ENCODE measurements at regions not wholly inside any gene's neighbourhood (a gene's known extent, or its start where the extent isn't known, plus 50 kb on each side); places are given as distances from the start of the nearest gene placed in this dataset.

DNA sequence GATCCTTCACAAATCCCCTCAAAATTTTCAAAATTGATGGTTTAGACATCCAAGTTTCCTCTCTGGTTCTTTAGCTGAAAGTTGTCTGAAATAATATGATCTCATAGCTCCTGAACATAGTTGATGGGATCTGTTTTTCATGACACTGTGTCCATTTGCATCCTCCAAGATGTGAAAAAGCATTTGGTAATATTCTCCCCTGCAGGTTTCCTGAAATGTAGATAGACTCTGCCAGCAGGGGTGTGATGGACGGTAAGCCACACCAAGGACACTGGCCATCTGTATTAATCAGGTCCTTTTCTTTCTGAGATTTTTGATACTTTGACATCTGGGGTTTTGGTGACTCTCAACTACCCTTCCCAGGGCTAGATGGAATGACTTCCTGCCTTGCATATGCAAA, 79.6 kb upstream of the GRB10 start:
- TF ChIP-seq, protein P1, sequence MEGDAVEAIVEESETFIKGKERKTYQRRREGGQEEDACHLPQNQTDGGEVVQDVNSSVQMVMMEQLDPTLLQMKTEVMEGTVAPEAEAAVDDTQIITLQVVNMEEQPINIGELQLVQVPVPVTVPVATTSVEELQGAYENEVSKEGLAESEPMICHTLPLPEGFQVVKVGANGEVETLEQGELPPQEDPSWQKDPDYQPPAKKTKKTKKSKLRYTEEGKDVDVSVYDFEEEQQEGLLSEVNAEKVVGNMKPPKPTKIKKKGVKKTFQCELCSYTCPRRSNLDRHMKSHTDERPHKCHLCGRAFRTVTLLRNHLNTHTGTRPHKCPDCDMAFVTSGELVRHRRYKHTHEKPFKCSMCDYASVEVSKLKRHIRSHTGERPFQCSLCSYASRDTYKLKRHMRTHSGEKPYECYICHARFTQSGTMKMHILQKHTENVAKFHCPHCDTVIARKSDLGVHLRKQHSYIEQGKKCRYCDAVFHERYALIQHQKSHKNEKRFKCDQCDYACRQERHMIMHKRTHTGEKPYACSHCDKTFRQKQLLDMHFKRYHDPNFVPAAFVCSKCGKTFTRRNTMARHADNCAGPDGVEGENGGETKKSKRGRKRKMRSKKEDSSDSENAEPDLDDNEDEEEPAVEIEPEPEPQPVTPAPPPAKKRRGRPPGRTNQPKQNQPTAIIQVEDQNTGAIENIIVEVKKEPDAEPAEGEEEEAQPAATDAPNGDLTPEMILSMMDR (IDR thresholded peaks at IDR 0.05), result no peak
- TF ChIP-seq POLR2A (IDR thresholded peaks at IDR 0.05), result no peak

Data from body of pancreas (tissue), 4 donors.